ENCODE measurements at regions not wholly inside any gene's neighbourhood (a gene's known extent, or its start where the extent isn't known, plus 50 kb on each side); places are given as distances from the start of the nearest gene placed in this dataset.

GRCh38 chr2:38473333-38474005, 96.4 kb upstream of the ATL2 start:
- DNase-seq (ENCODE audit: low spot score): no peak
- no peak for TF ChIP-seq CTCF (IDR thresholded peaks at IDR 0.05; ENCODE audit: extremely low read depth, missing control alignments)

GRCh38 chr2:38470115-38470514, 93.0 kb upstream of the ATL2 start:
- DNase-seq (ENCODE audit: low spot score): no peak
- TF ChIP-seq CTCF (IDR thresholded peaks at IDR 0.05; ENCODE audit: extremely low read depth, missing control alignments): no peak

GRCh38 chr2:38467768-38468455, 90.8 kb upstream of the ATL2 start:
- no peak for DNase-seq (ENCODE audit: low spot score)
- no peak for TF ChIP-seq CTCF (IDR thresholded peaks at IDR 0.05; ENCODE audit: extremely low read depth, missing control alignments)

GRCh38 chr2:38466876-38467767, 90.0 kb upstream of the ATL2 start:
- TF ChIP-seq CTCF (IDR thresholded peaks at IDR 0.05; ENCODE audit: extremely low read depth, missing control alignments): no peak

GRCh38 chr2:38466409-38466808, 89.3 kb upstream of the ATL2 start:
- TF ChIP-seq CTCF (IDR thresholded peaks at IDR 0.05; ENCODE audit: extremely low read depth, missing control alignments): no peak
- no peak for DNase-seq (ENCODE audit: low spot score)

More at GRCh38 chr2:38466876-38467767, 90.0 kb upstream of the ATL2 start:
- no peak for DNase-seq (ENCODE audit: low spot score)

GRCh38 chr2:38465789-38466127, 88.7 kb upstream of the ATL2 start:
- DNase-seq (ENCODE audit: low spot score): peak; percentile 56
- TF ChIP-seq CTCF (IDR thresholded peaks at IDR 0.05; ENCODE audit: extremely low read depth, missing control alignments): peak; percentile 39
